ENCODE measurements at regions not wholly inside any gene's neighbourhood (a gene's known extent, or its start where the extent isn't known, plus 50 kb on each side); places are given as distances from the start of the nearest gene placed in this dataset.

DNA sequence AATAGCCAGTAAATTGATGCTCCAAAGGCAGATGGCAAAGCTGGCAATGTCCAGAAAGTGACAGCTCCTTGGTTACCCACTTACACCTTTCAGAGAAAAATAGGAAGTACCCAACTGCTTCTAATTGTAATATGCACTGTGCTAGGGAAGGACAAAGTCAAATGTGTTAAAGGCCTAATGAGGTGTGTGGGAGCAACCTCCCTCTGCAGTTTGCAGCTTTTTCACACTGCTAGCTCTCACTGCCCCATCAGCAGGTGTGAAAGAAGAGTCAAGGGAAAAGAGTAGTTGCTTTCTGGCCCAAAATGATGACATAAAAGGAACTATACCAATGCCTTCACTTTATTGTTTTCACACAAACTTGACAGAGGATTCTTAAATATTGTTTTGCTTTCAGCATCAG is 284.1 kb upstream of the SETBP1 start:
- ATAC-seq = no peak
- no peak for TF ChIP-seq SNAI2 (CRISPR knock-in tag; IDR thresholded peaks at IDR 0.05)
- no peak for TF ChIP-seq ZC3H10 (CRISPR knock-in tag; IDR thresholded peaks at IDR 0.05)
- TF ChIP-seq ZNF8 (CRISPR knock-in tag; IDR thresholded peaks at IDR 0.05) = no peak
- TF ChIP-seq BACH2 (CRISPR knock-in tag; IDR thresholded peaks at IDR 0.05; ENCODE audit: borderline replicate concordance) = no peak
- no peak for TF ChIP-seq CSDC2 (CRISPR knock-in tag; IDR thresholded peaks at IDR 0.05)

DNA sequence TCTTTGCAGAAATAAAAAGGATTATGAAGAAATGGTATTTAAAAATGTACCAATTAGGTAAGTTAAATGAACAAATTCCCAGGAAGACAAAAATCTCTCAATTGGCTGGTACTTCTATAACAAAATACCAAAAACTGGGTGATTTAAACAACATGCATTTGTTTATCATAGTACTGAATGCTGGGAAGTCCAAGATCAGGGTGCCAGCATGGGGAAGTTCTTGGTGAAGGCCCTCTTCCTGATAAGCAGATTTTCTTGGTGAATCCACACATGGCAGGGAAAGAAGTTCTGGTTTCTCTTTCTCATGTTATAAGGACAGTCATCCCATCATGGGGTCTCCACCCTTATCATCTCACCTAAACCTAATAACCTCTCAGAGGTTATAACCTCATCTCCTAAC is 271.6 kb upstream of the SETBP1 start:
- no peak for ATAC-seq
- no peak for TF ChIP-seq ARNTL (CRISPR knock-in tag; IDR thresholded peaks at IDR 0.05; ENCODE audit: borderline replicate concordance, low read depth)
- TF ChIP-seq ZFP30 (CRISPR knock-in tag; IDR thresholded peaks at IDR 0.05) = no peak
- no peak for TF ChIP-seq RARB (CRISPR knock-in tag; IDR thresholded peaks at IDR 0.05)
- TF ChIP-seq, protein P1, sequence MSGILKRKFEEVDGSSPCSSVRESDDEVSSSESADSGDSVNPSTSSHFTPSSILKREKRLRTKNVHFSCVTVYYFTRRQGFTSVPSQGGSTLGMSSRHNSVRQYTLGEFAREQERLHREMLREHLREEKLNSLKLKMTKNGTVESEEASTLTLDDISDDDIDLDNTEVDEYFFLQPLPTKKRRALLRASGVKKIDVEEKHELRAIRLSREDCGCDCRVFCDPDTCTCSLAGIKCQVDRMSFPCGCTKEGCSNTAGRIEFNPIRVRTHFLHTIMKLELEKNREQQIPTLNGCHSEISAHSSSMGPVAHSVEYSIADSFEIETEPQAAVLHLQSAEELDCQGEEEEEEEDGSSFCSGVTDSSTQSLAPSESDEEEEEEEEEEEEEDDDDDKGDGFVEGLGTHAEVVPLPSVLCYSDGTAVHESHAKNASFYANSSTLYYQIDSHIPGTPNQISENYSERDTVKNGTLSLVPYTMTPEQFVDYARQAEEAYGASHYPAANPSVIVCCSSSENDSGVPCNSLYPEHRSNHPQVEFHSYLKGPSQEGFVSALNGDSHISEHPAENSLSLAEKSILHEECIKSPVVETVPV (CRISPR knock-in tag; IDR thresholded peaks at IDR 0.05) = no peak
- TF ChIP-seq ISL1 (CRISPR knock-in tag; IDR thresholded peaks at IDR 0.05) = no peak
- no peak for TF ChIP-seq ZC3H10 (CRISPR knock-in tag; IDR thresholded peaks at IDR 0.05)
- TF ChIP-seq, protein P2, sequence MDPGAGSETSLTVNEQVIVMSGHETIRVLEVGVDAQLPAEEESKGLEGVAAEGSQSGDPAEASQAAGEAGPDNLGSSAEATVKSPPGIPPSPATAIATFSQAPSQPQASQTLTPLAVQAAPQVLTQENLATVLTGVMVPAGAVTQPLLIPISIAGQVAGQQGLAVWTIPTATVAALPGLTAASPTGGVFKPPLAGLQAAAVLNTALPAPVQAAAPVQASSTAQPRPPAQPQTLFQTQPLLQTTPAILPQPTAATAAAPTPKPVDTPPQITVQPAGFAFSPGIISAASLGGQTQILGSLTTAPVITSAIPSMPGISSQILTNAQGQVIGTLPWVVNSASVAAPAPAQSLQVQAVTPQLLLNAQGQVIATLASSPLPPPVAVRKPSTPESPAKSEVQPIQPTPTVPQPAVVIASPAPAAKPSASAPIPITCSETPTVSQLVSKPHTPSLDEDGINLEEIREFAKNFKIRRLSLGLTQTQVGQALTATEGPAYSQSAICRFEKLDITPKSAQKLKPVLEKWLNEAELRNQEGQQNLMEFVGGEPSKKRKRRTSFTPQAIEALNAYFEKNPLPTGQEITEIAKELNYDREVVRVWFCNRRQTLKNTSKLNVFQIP (CRISPR knock-in tag; IDR thresholded peaks at IDR 0.05; ENCODE audit: borderline replicate concordance, low read depth) = no peak

DNA sequence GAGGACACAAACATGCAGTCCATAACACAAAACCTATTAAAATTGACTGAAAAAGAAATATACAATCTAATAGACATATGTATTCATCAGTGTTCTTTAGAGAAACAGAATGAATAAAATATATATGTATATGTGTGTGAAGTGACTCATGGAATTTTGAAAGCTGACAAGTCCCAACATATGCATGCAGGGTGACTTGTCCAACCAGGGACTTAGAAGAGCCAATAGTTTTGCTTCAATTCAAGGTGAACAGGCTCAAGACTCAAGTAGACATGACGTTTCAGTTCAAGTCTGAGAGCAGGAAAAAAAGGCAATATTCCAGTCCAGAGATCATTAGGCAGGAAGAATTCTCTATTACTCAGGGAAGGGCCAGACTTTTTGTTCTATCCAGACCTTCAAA is 271.2 kb upstream of the SETBP1 start:
- TF ChIP-seq, protein P3, sequence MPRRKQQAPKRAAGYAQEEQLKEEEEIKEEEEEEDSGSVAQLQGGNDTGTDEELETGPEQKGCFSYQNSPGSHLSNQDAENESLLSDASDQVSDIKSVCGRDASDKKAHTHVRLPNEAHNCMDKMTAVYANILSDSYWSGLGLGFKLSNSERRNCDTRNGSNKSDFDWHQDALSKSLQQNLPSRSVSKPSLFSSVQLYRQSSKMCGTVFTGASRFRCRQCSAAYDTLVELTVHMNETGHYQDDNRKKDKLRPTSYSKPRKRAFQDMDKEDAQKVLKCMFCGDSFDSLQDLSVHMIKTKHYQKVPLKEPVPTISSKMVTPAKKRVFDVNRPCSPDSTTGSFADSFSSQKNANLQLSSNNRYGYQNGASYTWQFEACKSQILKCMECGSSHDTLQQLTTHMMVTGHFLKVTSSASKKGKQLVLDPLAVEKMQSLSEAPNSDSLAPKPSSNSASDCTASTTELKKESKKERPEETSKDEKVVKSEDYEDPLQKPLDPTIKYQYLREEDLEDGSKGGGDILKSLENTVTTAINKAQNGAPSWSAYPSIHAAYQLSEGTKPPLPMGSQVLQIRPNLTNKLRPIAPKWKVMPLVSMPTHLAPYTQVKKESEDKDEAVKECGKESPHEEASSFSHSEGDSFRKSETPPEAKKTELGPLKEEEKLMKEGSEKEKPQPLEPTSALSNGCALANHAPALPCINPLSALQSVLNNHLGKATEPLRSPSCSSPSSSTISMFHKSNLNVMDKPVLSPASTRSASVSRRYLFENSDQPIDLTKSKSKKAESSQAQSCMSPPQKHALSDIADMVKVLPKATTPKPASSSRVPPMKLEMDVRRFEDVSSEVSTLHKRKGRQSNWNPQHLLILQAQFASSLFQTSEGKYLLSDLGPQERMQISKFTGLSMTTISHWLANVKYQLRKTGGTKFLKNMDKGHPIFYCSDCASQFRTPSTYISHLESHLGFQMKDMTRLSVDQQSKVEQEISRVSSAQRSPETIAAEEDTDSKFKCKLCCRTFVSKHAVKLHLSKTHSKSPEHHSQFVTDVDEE (CRISPR knock-in tag; IDR thresholded peaks at IDR 0.05) = no peak
- TF ChIP-seq ARNTL (CRISPR knock-in tag; IDR thresholded peaks at IDR 0.05; ENCODE audit: borderline replicate concordance, low read depth) = no peak
- no peak for ATAC-seq

DNA sequence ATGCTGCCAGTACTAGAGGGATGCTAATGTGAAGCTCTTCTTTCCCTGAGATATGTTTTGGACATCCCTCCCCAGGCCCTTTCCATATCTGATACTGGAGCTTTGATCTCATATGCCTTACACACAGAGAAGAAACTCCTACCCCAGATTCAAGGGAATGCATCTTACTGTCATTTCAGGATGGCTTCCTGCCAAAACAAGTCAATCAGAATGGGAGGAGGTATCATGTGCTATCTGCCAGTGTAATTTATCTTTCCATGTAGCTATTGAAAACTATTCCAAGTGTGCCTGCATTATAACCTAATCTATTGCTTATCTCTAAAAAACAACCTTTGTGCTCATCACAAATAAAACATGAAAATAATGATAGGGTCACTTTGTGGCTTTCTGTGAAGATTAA is 269.9 kb upstream of the SETBP1 start:
- TF ChIP-seq ISL1 (CRISPR knock-in tag; IDR thresholded peaks at IDR 0.05) (no peak), ZNF8 (CRISPR knock-in tag; IDR thresholded peaks at IDR 0.05) (no peak), ZC3H10 (CRISPR knock-in tag; IDR thresholded peaks at IDR 0.05) (no peak), ARNTL (CRISPR knock-in tag; IDR thresholded peaks at IDR 0.05; ENCODE audit: borderline replicate concordance, low read depth) (no peak), GLIS3 (CRISPR knock-in tag; IDR thresholded peaks at IDR 0.05) (no peak)
- TF ChIP-seq, protein P3 (CRISPR knock-in tag; IDR thresholded peaks at IDR 0.05) = no peak
- TF ChIP-seq, protein P4, sequence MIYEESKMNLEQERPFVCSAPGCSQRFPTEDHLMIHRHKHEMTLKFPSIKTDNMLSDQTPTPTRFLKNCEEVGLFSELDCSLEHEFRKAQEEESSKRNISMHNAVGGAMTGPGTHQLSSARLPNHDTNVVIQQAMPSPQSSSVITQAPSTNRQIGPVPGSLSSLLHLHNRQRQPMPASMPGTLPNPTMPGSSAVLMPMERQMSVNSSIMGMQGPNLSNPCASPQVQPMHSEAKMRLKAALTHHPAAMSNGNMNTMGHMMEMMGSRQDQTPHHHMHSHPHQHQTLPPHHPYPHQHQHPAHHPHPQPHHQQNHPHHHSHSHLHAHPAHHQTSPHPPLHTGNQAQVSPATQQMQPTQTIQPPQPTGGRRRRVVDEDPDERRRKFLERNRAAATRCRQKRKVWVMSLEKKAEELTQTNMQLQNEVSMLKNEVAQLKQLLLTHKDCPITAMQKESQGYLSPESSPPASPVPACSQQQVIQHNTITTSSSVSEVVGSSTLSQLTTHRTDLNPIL (CRISPR knock-in tag; IDR thresholded peaks at IDR 0.05; ENCODE audit: low read depth) = no peak
- TF ChIP-seq, protein P1 (CRISPR knock-in tag; IDR thresholded peaks at IDR 0.05) = no peak
- ATAC-seq = no peak

All from SK-N-SH treated with all-trans-retinoic acid at 6 μM for 48 hours (cell line).